ENCODE measurements at regions not wholly inside any gene's neighbourhood (a gene's known extent, or its start where the extent isn't known, plus 50 kb on each side); places are given as distances from the start of the nearest gene placed in this dataset.
"Not testable (repeated sequence)": the region's sequence is repeated elsewhere in the genome, so short reads cannot be mapped to it uniquely, and the experiment has no call there.

DNA sequence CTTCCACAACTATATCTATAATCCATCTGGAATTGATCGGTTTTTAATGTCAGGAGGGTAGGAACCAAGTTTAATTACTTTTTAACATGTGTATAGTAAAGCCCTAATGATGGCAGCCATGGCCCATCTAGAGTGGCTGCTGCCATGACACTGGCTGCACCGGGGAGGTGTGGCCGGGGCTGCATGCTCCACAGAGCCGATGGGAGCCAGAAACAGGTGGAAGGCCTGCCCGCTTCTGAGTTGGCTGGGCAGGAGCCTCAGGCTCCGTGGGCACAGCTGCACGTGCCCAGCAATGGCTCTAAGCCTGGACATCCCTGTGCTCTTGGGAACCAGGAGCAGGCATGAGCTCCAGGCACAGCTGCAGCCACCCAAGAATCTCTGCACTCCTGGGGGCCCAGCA is 73.0 kb downstream of the GBP6 start:
- 92 to 97% (median 94%) methylated on average over 7 of the region's 7 CpGs for WGBS, 3 donors
- no peak overlapping the region for H3K4me3 ChIP-seq
- TF ChIP-seq POLR2A (IDR thresholded peaks at IDR 0.05) (no peak), EP300 (IDR thresholded peaks at IDR 0.05) (no peak)
- H3K9me3 ChIP-seq = no peaks in the 10 kb centered on the region
- H3K4me1 ChIP-seq (ENCODE audit: insufficient read depth) = no peaks in the 10 kb centered on the region
- no peaks in the 10 kb centered on the region for H3K27me3 ChIP-seq
- DNase-seq = no peak
- no peaks in the 10 kb centered on the region for H3K36me3 ChIP-seq
- intact Hi-C loops (cut with DNase I) = no loop called here
- H3K27ac ChIP-seq = no peak overlapping the region

DNA sequence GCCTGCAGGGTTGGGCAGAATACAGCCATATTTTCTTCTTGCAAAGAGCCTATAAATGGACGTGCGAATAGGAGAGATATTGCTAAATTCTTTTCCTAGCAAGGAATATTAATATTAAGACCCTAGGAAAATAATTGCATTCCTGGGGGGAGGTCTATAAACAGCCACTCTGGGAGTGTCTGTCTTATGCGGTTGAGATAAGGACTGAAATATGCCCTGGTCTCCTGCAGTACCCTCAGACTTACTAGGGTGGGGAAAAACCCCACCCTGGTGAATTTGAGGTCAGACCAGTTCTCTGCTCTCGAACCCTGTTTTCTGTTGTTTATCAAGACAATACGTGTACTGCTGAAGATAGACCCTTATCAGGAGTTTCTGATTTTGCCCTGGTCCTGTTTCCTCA is 74.4 kb downstream of the GBP6 start:
- H3K4me3 ChIP-seq; DNase-seq; H3K36me3 ChIP-seq; H3K9me3 ChIP-seq; intact Hi-C loops (cut with DNase I); H3K4me1 ChIP-seq (ENCODE audit: insufficient read depth); H3K27ac ChIP-seq; H3K27me3 ChIP-seq: not testable (repeated sequence)
- 90 to 96% (median 91%) methylated on average over 5 of the region's 5 CpGs for WGBS, 3 donors

DNA sequence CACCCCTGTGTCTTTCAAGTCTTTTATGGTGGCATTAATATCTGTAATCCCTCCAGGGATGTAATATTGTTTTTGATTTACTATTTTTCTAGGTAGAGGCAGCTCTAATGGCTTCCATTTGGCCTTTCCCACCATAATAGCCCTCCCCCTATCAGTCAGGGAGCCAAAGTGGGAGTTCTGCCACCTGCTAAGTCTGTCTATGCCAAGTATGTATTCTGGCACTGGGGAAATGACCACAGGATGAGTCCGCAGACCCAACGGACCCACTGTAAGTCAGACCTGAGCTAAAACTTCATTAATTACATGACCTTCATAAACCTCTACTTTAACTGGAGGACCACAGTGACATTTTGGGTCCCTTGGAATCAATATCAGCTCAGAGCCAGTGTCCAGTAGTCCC is 77.1 kb downstream of the GBP6 start:
- Histone ChIP-seq H3K36me3 (no peaks in the 10 kb centered on the region), H3K27ac (no peak overlapping the region), H3K4me3 (no peak overlapping the region), H3K27me3 (no peaks in the 10 kb centered on the region), H3K4me1 (ENCODE audit: insufficient read depth) (no peaks in the 10 kb centered on the region), H3K9me3 (no peaks in the 10 kb centered on the region)
- intact Hi-C loops (cut with DNase I) = no loop called here
- WGBS, 3 donors = 86 to 89% (median 88%) methylated on average over 2 of the region's 2 CpGs
- DNase-seq = no peak
- no peak for TF ChIP-seq EP300 (IDR thresholded peaks at IDR 0.05)
- TF ChIP-seq CTCF (IDR thresholded peaks at IDR 0.05) = no peak
- no peak for TF ChIP-seq POLR2A (IDR thresholded peaks at IDR 0.05)

DNA sequence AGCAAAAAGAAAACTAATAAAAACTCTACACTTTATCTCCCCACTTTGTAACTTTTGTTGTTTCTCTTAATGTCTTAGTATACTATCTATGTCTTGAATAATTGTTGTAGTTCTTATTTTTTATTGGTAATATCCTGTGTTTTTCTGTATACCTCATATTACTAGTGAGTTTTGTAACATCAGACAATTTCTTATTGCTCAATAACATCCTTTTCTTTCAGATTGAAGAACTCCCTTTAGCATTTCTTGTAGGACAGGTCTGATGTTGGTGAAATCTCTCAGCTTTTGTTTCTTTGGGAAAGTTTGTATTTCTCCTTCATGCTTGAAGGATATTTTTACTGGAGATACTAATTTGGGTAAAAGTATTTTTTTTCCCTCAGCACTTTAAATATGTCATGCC is 79.8 kb upstream of the LRRC8B start:
- Histone ChIP-seq H3K9me3 (no peaks in the 10 kb centered on the region), H3K36me3 (no peaks in the 10 kb centered on the region), H3K27me3 (no peaks in the 10 kb centered on the region), H3K4me3 (no peak overlapping the region), H3K4me1 (ENCODE audit: insufficient read depth) (no peaks in the 10 kb centered on the region), H3K27ac (no peak overlapping the region)
- intact Hi-C loops (cut with DNase I) = no loop called here
- no peak for DNase-seq
- TF ChIP-seq EP300 (IDR thresholded peaks at IDR 0.05) (no peak), POLR2A (IDR thresholded peaks at IDR 0.05) (no peak), CTCF (IDR thresholded peaks at IDR 0.05) (no peak)

DNA sequence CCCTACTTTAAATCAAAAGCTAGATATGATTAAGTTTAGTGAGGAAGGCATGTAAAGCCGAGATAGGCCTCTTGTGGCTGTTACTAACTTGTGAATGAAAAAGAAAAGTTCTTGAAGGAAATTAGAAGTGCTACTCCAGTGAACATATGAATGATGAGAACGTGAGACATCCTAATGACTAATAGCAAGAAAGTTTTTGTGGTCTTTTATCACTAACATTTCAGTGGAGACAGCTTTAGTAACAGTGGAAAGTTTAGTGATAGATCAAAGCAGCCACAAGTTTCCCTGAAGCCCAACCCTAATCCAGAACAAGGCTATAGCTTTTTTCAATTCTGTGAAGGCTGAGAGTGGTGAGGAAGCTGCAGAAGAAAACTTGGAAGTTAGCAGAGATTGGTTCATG is 73.6 kb upstream of the LRRC8B start:
- no peak for TF ChIP-seq EP300 (IDR thresholded peaks at IDR 0.05)
- TF ChIP-seq CTCF (IDR thresholded peaks at IDR 0.05) = no peak
- no peak for TF ChIP-seq POLR2A (IDR thresholded peaks at IDR 0.05)
- Histone ChIP-seq H3K27me3 (no peaks in the 10 kb centered on the region), H3K9me3 (no peaks in the 10 kb centered on the region), H3K4me1 (ENCODE audit: insufficient read depth) (no peaks in the 10 kb centered on the region), H3K36me3 (no peaks in the 10 kb centered on the region), H3K4me3 (no peak overlapping the region), H3K27ac (no peak overlapping the region)
- WGBS, 3 donors = 57 to 67% (median 62%) methylated on average over 2 of the region's 2 CpGs
- intact Hi-C loops (cut with DNase I) = loop anchor here in 1 of 4 donors (10.0 kb wide), 1 partner anchor 476 kb away; no protein-coding TSS in a partner anchor
- DNase-seq = no peak
